ENCODE measurements at regions not wholly inside any gene's neighbourhood (a gene's known extent, or its start where the extent isn't known, plus 50 kb on each side); places are given as distances from the start of the nearest gene placed in this dataset.

- no peak overlapping the region for H3K27ac ChIP-seq
- no peak for DNase-seq (ENCODE audit: low spot score)
- no peak for TF ChIP-seq CTCF (IDR thresholded peaks at IDR 0.05)
- H3K4me3 ChIP-seq = no peak overlapping the region
These were observed 127.7 kb upstream of the KAZN start for GRCh38 chr1:14470802-14471201.

- no peak overlapping the region for H3K27ac ChIP-seq
- no peak overlapping the region for H3K4me3 ChIP-seq
- no peak for TF ChIP-seq CTCF (IDR thresholded peaks at IDR 0.05)
- DNase-seq (ENCODE audit: low spot score) = no peak
These were observed 123.6 kb upstream of the KAZN start for GRCh38 chr1:14474856-14475255.

- DNase-seq (ENCODE audit: low spot score) = no peak
- H3K27ac ChIP-seq = no peak overlapping the region
- TF ChIP-seq CTCF (IDR thresholded peaks at IDR 0.05) = no peak
These were observed 122.1 kb upstream of the KAZN start for GRCh38 chr1:14476170-14476955.

GRCh38 chr1:14478120-14478519, 120.4 kb upstream of the KAZN start:
- no peak for TF ChIP-seq CTCF (IDR thresholded peaks at IDR 0.05)
- Histone ChIP-seq H3K4me3 (no peak overlapping the region), H3K27ac (no peak overlapping the region)
- DNase-seq (ENCODE audit: low spot score) = no peak

More at GRCh38 chr1:14476170-14476955, 122.1 kb upstream of the KAZN start:
- no peak overlapping the region for H3K4me3 ChIP-seq

GRCh38 chr1:14479865-14480264, 118.6 kb upstream of the KAZN start:
- DNase-seq (ENCODE audit: low spot score) = no peak
- Histone ChIP-seq H3K27ac (no peak overlapping the region), H3K4me3 (no peak overlapping the region)
- TF ChIP-seq CTCF (IDR thresholded peaks at IDR 0.05) = no peak

GRCh38 chr1:14482784-14483450, 115.6 kb upstream of the KAZN start:
- no peak for DNase-seq (ENCODE audit: low spot score)
- H3K27ac ChIP-seq = no peak overlapping the region
- TF ChIP-seq CTCF (IDR thresholded peaks at IDR 0.05) = no peak
- no peak overlapping the region for H3K4me3 ChIP-seq

GRCh38 chr1:14485285-14485684, 113.2 kb upstream of the KAZN start:
- TF ChIP-seq CTCF (IDR thresholded peaks at IDR 0.05) = no peak
- Histone ChIP-seq H3K27ac (no peak overlapping the region), H3K4me3 (no peak overlapping the region)
- no peak for DNase-seq (ENCODE audit: low spot score)
